SK-N-SH (cell line): ENCODE measurements at regions not wholly inside any gene's neighbourhood (a gene's known extent, or its start where the extent isn't known, plus 50 kb on each side); places are given as distances from the start of the nearest gene placed in this dataset.

ENCODE experiments used
- GATA2 ChIP-seq: sonication (generic); formaldehyde crosslinking; IDR thresholded peaks from 2 replicates; pipeline ENCODE4 v1.5.0; 2020; ENCODE audit warnings: mild to moderate bottlenecking, missing genetic modification reagents
- MXI1 ChIP-seq: IDR thresholded peaks from 2 replicates; pipeline ENCODE4 v1.6.1; 2012; ENCODE audit warnings: mild to moderate bottlenecking, low read depth, low read length, improper control_type of control experiment
- NFIC ChIP-seq: IDR thresholded peaks from 2 replicates; pipeline ENCODE4 v1.4.0; 2012; ENCODE audit warnings: borderline replicate concordance
- RCOR1 ChIP-seq: fragments of 150-350 bp; IDR thresholded peaks from 2 replicates; pipeline ENCODE4 v1.6.1; 2017; ENCODE audit warnings: antibody characterized with exemption, low read length
- RFX5 ChIP-seq: IDR thresholded peaks from 2 replicates; pipeline ENCODE4 v1.6.1; 2012; ENCODE audit warnings: mild to moderate bottlenecking, improper control_type of control experiment, low read length
- SIN3A ChIP-seq: IDR thresholded peaks from 2 replicates; pipeline ENCODE4 v1.6.1; 2012; ENCODE audit warnings: low read depth, mild to moderate bottlenecking, low read length, moderate library complexity, borderline replicate concordance
- TAF1 ChIP-seq: IDR thresholded peaks from 2 replicates; pipeline ENCODE4 v1.6.1; 2012; ENCODE audit warnings: low read depth, mild to moderate bottlenecking, low read length, moderate library complexity, borderline replicate concordance
- TF ChIP-seq, protein P1 (sequence below): IDR thresholded peaks from 2 replicates; pipeline ENCODE4 v1.6.1; 2012; ENCODE audit warnings: mild to moderate bottlenecking, low read depth, low read length, moderate library complexity
- TF ChIP-seq, protein P2 (sequence below): fragments of 200-600 bp; sonication (generic); IDR thresholded peaks from 2 replicates; pipeline ENCODE4 v1.6.1; 2017; ENCODE audit warnings: antibody characterized with exemption, mild to moderate bottlenecking, moderate library complexity

DNA sequence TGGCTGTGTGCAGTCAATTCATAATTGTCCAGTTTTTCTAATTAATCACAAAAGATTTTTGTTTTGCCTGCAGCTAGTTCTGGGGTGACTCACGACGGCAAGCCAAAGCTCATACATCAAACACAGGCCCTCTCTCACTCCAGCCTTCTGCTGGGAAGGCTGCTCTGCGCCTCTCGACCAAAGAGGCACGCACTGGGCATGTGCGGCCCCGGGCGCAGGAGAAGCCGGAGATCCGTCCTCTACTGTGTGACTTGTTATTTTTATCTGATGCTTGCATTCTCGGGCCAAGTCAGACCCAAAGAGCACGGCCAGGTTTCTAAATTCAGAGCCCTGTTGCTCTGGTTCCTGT lies 98.5 kb downstream of the TFAP2A start:
- TF ChIP-seq, protein P1, sequence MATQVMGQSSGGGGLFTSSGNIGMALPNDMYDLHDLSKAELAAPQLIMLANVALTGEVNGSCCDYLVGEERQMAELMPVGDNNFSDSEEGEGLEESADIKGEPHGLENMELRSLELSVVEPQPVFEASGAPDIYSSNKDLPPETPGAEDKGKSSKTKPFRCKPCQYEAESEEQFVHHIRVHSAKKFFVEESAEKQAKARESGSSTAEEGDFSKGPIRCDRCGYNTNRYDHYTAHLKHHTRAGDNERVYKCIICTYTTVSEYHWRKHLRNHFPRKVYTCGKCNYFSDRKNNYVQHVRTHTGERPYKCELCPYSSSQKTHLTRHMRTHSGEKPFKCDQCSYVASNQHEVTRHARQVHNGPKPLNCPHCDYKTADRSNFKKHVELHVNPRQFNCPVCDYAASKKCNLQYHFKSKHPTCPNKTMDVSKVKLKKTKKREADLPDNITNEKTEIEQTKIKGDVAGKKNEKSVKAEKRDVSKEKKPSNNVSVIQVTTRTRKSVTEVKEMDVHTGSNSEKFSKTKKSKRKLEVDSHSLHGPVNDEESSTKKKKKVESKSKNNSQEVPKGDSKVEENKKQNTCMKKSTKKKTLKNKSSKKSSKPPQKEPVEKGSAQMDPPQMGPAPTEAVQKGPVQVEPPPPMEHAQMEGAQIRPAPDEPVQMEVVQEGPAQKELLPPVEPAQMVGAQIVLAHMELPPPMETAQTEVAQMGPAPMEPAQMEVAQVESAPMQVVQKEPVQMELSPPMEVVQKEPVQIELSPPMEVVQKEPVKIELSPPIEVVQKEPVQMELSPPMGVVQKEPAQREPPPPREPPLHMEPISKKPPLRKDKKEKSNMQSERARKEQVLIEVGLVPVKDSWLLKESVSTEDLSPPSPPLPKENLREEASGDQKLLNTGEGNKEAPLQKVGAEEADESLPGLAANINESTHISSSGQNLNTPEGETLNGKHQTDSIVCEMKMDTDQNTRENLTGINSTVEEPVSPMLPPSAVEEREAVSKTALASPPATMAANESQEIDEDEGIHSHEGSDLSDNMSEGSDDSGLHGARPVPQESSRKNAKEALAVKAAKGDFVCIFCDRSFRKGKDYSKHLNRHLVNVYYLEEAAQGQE, result no peak
- TF ChIP-seq NFIC (no peak), MXI1 (no peak), GATA2 (CRISPR knock-in tag) (no peak), TAF1 (no peak), RCOR1 (no peak), SIN3A (no peak), RFX5 (no peak)
- TF ChIP-seq, protein P2, sequence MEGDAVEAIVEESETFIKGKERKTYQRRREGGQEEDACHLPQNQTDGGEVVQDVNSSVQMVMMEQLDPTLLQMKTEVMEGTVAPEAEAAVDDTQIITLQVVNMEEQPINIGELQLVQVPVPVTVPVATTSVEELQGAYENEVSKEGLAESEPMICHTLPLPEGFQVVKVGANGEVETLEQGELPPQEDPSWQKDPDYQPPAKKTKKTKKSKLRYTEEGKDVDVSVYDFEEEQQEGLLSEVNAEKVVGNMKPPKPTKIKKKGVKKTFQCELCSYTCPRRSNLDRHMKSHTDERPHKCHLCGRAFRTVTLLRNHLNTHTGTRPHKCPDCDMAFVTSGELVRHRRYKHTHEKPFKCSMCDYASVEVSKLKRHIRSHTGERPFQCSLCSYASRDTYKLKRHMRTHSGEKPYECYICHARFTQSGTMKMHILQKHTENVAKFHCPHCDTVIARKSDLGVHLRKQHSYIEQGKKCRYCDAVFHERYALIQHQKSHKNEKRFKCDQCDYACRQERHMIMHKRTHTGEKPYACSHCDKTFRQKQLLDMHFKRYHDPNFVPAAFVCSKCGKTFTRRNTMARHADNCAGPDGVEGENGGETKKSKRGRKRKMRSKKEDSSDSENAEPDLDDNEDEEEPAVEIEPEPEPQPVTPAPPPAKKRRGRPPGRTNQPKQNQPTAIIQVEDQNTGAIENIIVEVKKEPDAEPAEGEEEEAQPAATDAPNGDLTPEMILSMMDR, result no peak
